ENCODE measurements at regions not wholly inside any gene's neighbourhood (a gene's known extent, or its start where the extent isn't known, plus 50 kb on each side); places are given as distances from the start of the nearest gene placed in this dataset.

DNA sequence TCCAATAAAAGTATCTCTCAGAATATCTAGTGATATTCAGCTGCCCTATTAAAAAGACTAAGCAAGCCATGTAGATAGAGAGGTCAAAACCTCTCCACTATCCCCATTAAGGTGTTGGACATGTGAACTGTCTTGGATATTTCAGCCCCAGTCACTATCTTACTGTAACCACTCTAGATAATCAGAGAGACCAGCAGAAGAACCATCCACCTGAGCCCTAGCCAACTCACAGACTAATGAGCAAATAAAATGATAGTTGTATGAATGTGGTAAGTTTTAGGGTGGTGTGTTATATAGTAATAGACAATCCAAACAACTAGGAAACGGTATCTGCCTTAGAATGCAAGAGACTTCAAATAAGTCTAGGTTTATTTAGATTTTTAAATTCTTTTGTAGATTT lies 268.6 kb upstream of the KLF14 start:
- H3K27ac ChIP-seq (ENCODE audit: low read depth in 1 of 2, low read length in 1 of 2): no peak overlapping the region
- WGBS: 97% methylated on average over 1 of the region's 1 CpG
- peaks cover 9 to 11% of the 10 kb centered on the region in 2 donors for H3K4me1 ChIP-seq (ENCODE audit: control insufficient read depth in 2 of 2, insufficient read depth in 2 of 2, low read length in 2 of 2)

DNA sequence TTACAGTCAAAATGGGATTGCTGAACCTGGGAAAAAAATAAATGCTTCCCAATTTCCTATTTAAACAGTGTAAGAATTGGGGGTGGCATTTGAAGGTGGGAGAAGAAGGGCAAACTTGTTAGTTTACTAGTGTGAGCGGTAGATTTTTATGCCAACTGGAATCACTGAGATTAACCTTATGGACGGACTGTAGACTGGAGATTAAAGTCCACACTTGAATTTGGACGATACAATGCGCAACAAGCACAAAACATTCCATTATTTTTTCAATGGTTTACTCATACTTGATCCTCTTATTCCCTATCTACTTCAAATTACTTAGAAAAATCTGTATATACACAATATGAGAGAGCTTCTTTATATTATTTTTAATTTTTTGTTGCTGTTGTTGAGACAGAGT lies 269.6 kb upstream of the KLF14 start:
- Histone ChIP-seq H3K27ac (ENCODE audit: low read depth in 1 of 2, low read length in 1 of 2) (no peak overlapping the region), H3K9me3 (ENCODE audit: control insufficient read depth in 2 of 2, insufficient read depth in 1 of 2, low read length in 1 of 2) (no peaks in the 10 kb centered on the region), H3K4me1 (ENCODE audit: control insufficient read depth in 2 of 2, insufficient read depth in 2 of 2, low read length in 2 of 2) (peaks cover 10 to 16% of the 10 kb centered on the region in 2 donors), H3K4me3 (ENCODE audit: low read length in 2 of 2) (no peak overlapping the region), H3K36me3 (ENCODE audit: control insufficient read depth in 2 of 2, insufficient read depth in 2 of 2, low read length in 1 of 2) (peaks cover 0 to 3% of the 10 kb centered on the region in 2 donors), H3K27me3 (ENCODE audit: control insufficient read depth in 2 of 2, insufficient read depth in 1 of 2, low read length in 1 of 2) (no peaks in the 10 kb centered on the region)
- DNase-seq (ENCODE audit: low read depth in 6 of 9, low spot score in 9 of 9): no peak
- WGBS: 82% methylated on average over 4 of the region's 4 CpGs

More for the DNA sequence above, 268.6 kb upstream of the KLF14 start:
- DNase-seq (ENCODE audit: low read depth in 6 of 9, low spot score in 9 of 9): no peak
- no peaks in the 10 kb centered on the region for H3K36me3 ChIP-seq (ENCODE audit: control insufficient read depth in 2 of 2, insufficient read depth in 2 of 2, low read length in 1 of 2)
- H3K27me3 ChIP-seq (ENCODE audit: control insufficient read depth in 2 of 2, insufficient read depth in 1 of 2, low read length in 1 of 2): no peaks in the 10 kb centered on the region
- no peak overlapping the region for H3K4me3 ChIP-seq (ENCODE audit: low read length in 2 of 2)
- no peaks in the 10 kb centered on the region for H3K9me3 ChIP-seq (ENCODE audit: control insufficient read depth in 2 of 2, insufficient read depth in 1 of 2, low read length in 1 of 2)

DNA sequence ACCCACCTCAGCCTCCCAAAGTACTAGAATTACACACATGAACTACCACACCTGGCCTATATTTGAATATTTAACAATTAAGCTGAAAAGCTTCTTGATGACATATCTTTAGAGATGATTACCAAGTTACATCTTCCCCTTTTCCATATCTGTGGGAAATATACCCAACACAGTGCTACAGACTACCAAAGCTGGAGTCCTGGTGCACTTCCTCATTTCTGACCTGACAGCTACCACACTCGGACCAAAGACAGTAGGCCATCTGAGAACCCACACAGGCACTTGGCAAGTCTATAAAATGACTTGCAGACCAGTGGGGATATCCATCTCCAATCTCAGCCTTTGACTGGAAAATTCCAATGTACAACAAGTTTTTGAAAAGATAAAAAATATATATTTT lies 270.4 kb upstream of the KLF14 start:
- no peak for DNase-seq (ENCODE audit: low read depth in 6 of 9, low spot score in 9 of 9)
- no peak overlapping the region for H3K4me3 ChIP-seq (ENCODE audit: low read length in 2 of 2)
- peaks cover 0 to 3% of the 10 kb centered on the region in 2 donors for H3K36me3 ChIP-seq (ENCODE audit: control insufficient read depth in 2 of 2, insufficient read depth in 2 of 2, low read length in 1 of 2)
- no peaks in the 10 kb centered on the region for H3K27me3 ChIP-seq (ENCODE audit: control insufficient read depth in 2 of 2, insufficient read depth in 1 of 2, low read length in 1 of 2)
- H3K4me1 ChIP-seq (ENCODE audit: control insufficient read depth in 2 of 2, insufficient read depth in 2 of 2, low read length in 2 of 2): peaks cover 6 to 11% of the 10 kb centered on the region in 2 donors
- WGBS: 0% methylated on average over 1 of the region's 1 CpG
- no peaks in the 10 kb centered on the region for H3K9me3 ChIP-seq (ENCODE audit: control insufficient read depth in 2 of 2, insufficient read depth in 1 of 2, low read length in 1 of 2)
- H3K27ac ChIP-seq (ENCODE audit: low read depth in 1 of 2, low read length in 1 of 2): no peak overlapping the region

DNA sequence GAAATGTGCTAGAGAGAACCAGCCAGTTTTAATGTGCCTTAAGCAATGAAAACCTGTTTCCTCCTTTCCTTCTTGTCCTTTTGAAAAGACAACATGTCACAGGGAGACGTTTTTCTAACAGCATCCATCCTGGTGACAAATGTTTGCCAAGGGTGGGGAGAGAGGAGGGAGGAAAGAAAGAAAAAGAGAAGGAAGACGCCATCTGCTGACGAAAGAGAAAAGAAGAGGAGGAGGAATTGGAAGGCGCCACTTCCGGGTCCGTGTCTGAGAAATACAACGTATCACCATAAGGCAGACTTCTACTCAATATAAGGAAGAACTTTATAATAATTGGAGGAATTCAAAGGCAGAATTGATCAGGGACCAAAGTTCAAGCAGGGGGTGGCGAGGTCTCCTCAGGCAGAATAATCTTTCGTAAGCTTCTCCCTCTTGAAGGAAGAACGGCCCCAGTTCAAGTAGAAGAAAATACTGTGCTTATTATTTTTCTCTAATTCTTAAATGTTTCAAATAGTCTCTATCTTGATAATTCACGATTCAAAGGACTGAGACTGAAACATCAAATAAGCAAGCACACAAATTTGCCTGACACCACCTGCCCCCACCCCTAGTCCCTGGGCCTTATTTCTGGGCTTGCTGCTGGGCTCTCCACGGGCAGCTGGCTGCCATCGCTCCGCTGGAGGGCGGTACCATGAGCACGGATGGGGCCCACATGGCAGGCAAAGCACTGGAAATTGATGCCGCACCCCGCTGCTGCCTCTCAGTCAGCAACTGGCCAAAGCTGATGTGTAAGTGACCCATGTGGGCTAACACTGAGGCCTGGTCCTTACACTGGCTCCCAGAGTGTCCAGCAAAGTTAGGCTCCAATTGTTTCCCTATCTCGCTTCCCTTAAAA lies 273.7 kb upstream of the KLF14 start:
- H3K27ac ChIP-seq (ENCODE audit: low read depth in 1 of 2, low read length in 1 of 2): peak overlapping the region in 1 of 2 donors; percentile 33
- no peaks in the 10 kb centered on the region for H3K9me3 ChIP-seq (ENCODE audit: control insufficient read depth in 2 of 2, insufficient read depth in 1 of 2, low read length in 1 of 2)
- H3K36me3 ChIP-seq (ENCODE audit: control insufficient read depth in 2 of 2, insufficient read depth in 2 of 2, low read length in 1 of 2): peaks cover 0 to 3% of the 10 kb centered on the region in 2 donors
- 54% methylated on average over 19 of the region's 19 CpGs for WGBS
- H3K4me1 ChIP-seq (ENCODE audit: control insufficient read depth in 2 of 2, insufficient read depth in 2 of 2, low read length in 2 of 2): peaks cover 5 to 21% of the 10 kb centered on the region in 2 donors
- DNase-seq (ENCODE audit: low read depth in 6 of 9, low spot score in 9 of 9): peak; percentile 33 to 89 (median 70)
- no peaks in the 10 kb centered on the region for H3K27me3 ChIP-seq (ENCODE audit: control insufficient read depth in 2 of 2, insufficient read depth in 1 of 2, low read length in 1 of 2)
- no peak overlapping the region for H3K4me3 ChIP-seq (ENCODE audit: low read length in 2 of 2)

DNA sequence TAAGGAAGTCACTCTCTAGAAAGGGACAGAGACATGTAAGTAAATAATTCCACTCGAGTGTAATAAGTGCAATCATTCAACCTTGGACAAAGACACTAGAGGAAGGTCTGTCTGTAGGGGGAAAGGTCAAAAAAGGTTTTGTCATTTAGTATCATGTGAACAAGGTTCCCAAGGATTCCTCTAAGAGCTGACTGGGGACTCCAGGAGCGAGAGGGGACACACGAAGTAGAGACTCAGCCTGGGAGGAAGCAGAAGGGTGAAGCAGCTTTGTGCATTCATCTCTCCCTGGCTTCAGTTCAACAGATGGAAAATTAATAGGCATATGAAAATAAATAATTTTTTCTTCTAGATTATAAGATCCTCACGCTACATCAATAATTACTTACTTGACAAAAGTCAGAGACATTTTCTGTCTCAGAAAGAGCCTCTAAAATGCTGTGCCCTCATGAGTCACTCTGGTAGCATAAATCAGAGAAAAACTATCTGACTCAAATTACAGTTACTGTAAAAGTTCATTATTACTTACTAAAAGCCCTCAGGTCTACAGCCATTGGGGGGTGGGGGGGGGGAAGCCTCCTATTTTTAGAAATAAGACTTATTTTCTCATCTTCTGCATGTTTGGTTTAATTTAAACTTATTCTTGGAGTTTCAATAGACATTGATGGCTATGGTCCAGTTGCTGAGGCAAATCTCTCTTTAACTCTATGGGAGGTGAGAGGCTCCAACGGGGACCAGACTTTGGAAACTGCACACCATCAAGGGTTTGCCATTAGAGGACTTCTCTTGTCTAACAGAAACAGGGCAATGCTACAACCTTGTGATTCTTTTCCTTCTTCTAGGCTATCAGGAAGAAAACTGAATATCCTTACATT lies 275.1 kb upstream of the KLF14 start:
- Histone ChIP-seq H3K36me3 (ENCODE audit: control insufficient read depth in 2 of 2, insufficient read depth in 2 of 2, low read length in 1 of 2) (peaks cover 0 to 3% of the 10 kb centered on the region in 2 donors), H3K4me3 (ENCODE audit: low read length in 2 of 2) (no peak overlapping the region), H3K27ac (ENCODE audit: low read depth in 1 of 2, low read length in 1 of 2) (no peak overlapping the region), H3K9me3 (ENCODE audit: control insufficient read depth in 2 of 2, insufficient read depth in 1 of 2, low read length in 1 of 2) (no peaks in the 10 kb centered on the region), H3K4me1 (ENCODE audit: control insufficient read depth in 2 of 2, insufficient read depth in 2 of 2, low read length in 2 of 2) (peaks cover 5 to 21% of the 10 kb centered on the region in 2 donors), H3K27me3 (ENCODE audit: control insufficient read depth in 2 of 2, insufficient read depth in 1 of 2, low read length in 1 of 2) (no peaks in the 10 kb centered on the region)
- no peak for DNase-seq (ENCODE audit: low read depth in 6 of 9, low spot score in 9 of 9)
- WGBS: 91% methylated on average over 5 of the region's 5 CpGs

DNA sequence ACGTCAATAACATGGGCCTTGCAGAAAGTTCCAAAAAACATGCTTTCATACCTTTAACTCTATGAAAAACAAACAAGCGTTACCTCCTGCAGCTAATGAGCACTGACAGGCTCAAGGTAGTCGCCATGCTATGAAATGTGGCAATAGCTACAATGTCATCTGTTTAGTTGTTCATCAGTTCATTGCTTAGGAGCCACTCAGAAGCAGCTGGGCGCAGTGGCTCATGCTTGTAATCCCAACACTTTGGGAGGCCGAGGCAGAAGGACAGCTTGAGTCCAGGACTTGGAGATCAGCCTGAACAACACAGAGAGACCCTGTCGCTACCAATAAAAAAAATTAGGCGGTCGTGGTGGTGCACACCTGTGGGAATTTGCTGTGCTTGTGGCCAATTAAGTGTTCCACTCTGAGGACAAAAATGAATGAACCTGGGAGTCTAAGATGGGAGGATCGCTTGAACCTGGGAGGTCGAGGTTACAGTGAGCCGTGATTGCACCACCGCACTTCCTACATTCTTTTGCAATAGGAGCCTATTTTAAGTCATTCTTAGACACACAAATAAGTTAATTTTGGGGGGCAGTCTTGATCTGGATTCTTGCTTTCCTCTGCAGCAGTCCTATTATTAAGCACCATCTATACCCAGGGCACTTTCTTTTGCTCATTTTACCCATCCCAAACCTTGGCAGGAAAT lies 276.2 kb upstream of the KLF14 start:
- 96% methylated on average over 12 of the region's 12 CpGs for WGBS
- Histone ChIP-seq H3K4me1 (ENCODE audit: control insufficient read depth in 2 of 2, insufficient read depth in 2 of 2, low read length in 2 of 2) (peaks cover 5 to 21% of the 10 kb centered on the region in 2 donors), H3K27me3 (ENCODE audit: control insufficient read depth in 2 of 2, insufficient read depth in 1 of 2, low read length in 1 of 2) (no peaks in the 10 kb centered on the region), H3K27ac (ENCODE audit: low read depth in 1 of 2, low read length in 1 of 2) (no peak overlapping the region), H3K36me3 (ENCODE audit: control insufficient read depth in 2 of 2, insufficient read depth in 2 of 2, low read length in 1 of 2) (peaks cover 0 to 3% of the 10 kb centered on the region in 2 donors), H3K9me3 (ENCODE audit: control insufficient read depth in 2 of 2, insufficient read depth in 1 of 2, low read length in 1 of 2) (no peaks in the 10 kb centered on the region), H3K4me3 (ENCODE audit: low read length in 2 of 2) (no peak overlapping the region)
- DNase-seq (ENCODE audit: low read depth in 6 of 9, low spot score in 9 of 9): no peak

DNA sequence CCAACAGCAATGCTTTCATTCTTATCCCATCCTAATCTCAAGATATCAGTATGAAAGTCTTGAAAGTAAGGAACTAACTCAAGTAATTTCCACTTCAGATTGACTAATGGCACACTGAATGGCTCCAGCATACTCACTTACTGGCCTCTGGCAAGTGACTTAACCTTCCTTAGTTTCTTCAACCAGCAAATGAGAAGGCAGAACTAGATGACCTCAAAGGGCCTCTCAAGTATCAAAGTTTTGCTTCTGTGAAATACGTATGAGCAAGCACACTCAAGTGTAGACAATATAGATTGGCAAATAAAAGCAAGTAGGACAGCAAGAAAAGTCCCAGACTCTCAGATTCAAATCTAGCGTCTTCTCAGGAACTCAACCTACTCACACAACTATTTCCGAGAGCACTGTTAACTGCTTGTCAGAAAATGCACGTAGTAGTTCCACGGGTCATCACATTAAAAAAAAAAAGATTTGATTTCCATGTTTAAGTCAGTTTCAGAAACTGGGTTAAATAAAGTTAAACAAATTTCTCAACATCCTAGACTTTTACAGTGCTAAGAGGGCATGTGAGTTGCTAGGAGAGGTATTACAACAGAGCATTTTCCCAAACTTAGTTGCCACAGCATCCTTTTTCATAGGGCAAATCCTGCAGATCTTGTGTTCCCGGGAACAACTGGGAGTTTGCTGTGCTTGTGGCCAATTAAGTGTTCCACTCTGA lies 276.9 kb upstream of the KLF14 start:
- H3K4me1 ChIP-seq (ENCODE audit: control insufficient read depth in 2 of 2, insufficient read depth in 2 of 2, low read length in 2 of 2): peaks cover 5 to 21% of the 10 kb centered on the region in 2 donors
- peaks cover 0 to 3% of the 10 kb centered on the region in 2 donors for H3K36me3 ChIP-seq (ENCODE audit: control insufficient read depth in 2 of 2, insufficient read depth in 2 of 2, low read length in 1 of 2)
- H3K27me3 ChIP-seq (ENCODE audit: control insufficient read depth in 2 of 2, insufficient read depth in 1 of 2, low read length in 1 of 2): no peaks in the 10 kb centered on the region
- WGBS: 78% methylated on average over 6 of the region's 6 CpGs
- H3K27ac ChIP-seq (ENCODE audit: low read depth in 1 of 2, low read length in 1 of 2): no peak overlapping the region
- no peaks in the 10 kb centered on the region for H3K9me3 ChIP-seq (ENCODE audit: control insufficient read depth in 2 of 2, insufficient read depth in 1 of 2, low read length in 1 of 2)
- DNase-seq (ENCODE audit: low read depth in 6 of 9, low spot score in 9 of 9): no peak
- no peak overlapping the region for H3K4me3 ChIP-seq (ENCODE audit: low read length in 2 of 2)

DNA sequence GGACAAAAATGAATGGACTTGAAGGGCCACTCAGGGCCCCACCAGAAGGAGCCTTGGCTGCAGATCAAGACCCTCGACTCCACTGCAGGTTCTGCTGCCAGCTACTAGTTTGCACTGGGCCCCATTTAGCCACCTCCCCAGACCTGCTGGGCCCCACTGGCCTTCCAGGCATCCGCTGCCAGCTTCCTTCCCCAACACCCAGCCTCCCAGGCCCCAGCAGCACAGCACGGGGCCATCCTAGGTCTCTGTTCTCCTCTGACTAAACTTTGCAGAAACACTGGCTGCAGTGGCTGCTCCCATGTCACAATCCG lies 277.4 kb upstream of the KLF14 start:
- Histone ChIP-seq H3K4me3 (ENCODE audit: low read length in 2 of 2) (no peak overlapping the region), H3K27me3 (ENCODE audit: control insufficient read depth in 2 of 2, insufficient read depth in 1 of 2, low read length in 1 of 2) (no peaks in the 10 kb centered on the region), H3K9me3 (ENCODE audit: control insufficient read depth in 2 of 2, insufficient read depth in 1 of 2, low read length in 1 of 2) (no peaks in the 10 kb centered on the region), H3K27ac (ENCODE audit: low read depth in 1 of 2, low read length in 1 of 2) (no peak overlapping the region), H3K36me3 (ENCODE audit: control insufficient read depth in 2 of 2, insufficient read depth in 2 of 2, low read length in 1 of 2) (peaks cover 0 to 3% of the 10 kb centered on the region in 2 donors), H3K4me1 (ENCODE audit: control insufficient read depth in 2 of 2, insufficient read depth in 2 of 2, low read length in 2 of 2) (peaks cover 5 to 21% of the 10 kb centered on the region in 2 donors)
- DNase-seq (ENCODE audit: low read depth in 6 of 9, low spot score in 9 of 9): no peak
- WGBS: 30% methylated on average over 4 of the region's 4 CpGs
